Erythroblast (primary cell): ENCODE measurements at regions not wholly inside any gene's neighbourhood (a gene's known extent, or its start where the extent isn't known, plus 50 kb on each side); places are given as distances from the start of the nearest gene placed in this dataset.

Source experiments
- GATA1 ChIP-seq: IDR thresholded peaks from 2 replicates; pipeline ENCODE4 v1.6.1; 2011; ENCODE audit warnings: low read depth, mild to moderate bottlenecking, control low read depth, low read length, moderate library complexity
- POLR2A ChIP-seq: IDR thresholded peaks from 2 replicates; pipeline ENCODE4 v1.6.1; 2011; ENCODE audit warnings: mild to moderate bottlenecking, low read length

GRCh38 chr3:31180274-31180673 is 285.8 kb upstream of the GADL1 start:
- TF ChIP-seq POLR2A, result no peak
- TF ChIP-seq GATA1, result no peak
